MM.1S (cell line): ENCODE measurements at regions not wholly inside any gene's neighbourhood (a gene's known extent, or its start where the extent isn't known, plus 50 kb on each side); places are given as distances from the start of the nearest gene placed in this dataset.

Experiments
- DNase-seq: peaks from one replicate; pipeline ENCODE4 v3.0.0-alpha.2; 2015
- H2AFZ ChIP-seq: fragments of 300-600 bp; sonication (generic); 2 replicates; pipeline ENCODE4 v1.6.0; 2016; ENCODE audit warnings: antibody characterized with exemption, low read length
- H3F3A ChIP-seq: fragments of 300-600 bp; sonication (generic); 2 replicates; pipeline ENCODE4 v1.6.1; 2016; ENCODE audit warnings: mild to moderate bottlenecking, antibody characterized with exemption, low read length, moderate library complexity, mixed read lengths; ENCODE audit not compliant: insufficient read depth
- H3K27ac ChIP-seq: fragments of 300-600 bp; sonication (generic); 2 replicates; pipeline ENCODE4 v1.5.1; 2016; ENCODE audit warnings: mild to moderate bottlenecking, low read length
- H3K27me3 ChIP-seq: fragments of 300-600 bp; sonication (generic); replicated peaks from 2 replicates; pipeline ENCODE4 v1.6.0; 2016; ENCODE audit warnings: low read length; ENCODE audit not compliant: insufficient read depth
- H3K36me3 ChIP-seq: fragments of 300-600 bp; sonication (generic); replicated peaks from 2 replicates; pipeline ENCODE4 v1.6.1; 2016; ENCODE audit warnings: mild to moderate bottlenecking, low read length, mixed read lengths; ENCODE audit not compliant: insufficient read depth
- H3K4me1 ChIP-seq: fragments of 300-600 bp; sonication (generic); 2 replicates; pipeline ENCODE4 v1.6.1; 2016; ENCODE audit warnings: low read length, mixed read lengths
- H3K4me2 ChIP-seq: fragments of 300-600 bp; sonication (generic); 2 replicates; pipeline ENCODE4 v1.6.0; 2016; ENCODE audit warnings: low read depth, low read length
- H3K4me3 ChIP-seq: fragments of 300-600 bp; sonication (generic); 2 replicates; pipeline ENCODE4 v1.5.1; 2016; ENCODE audit warnings: low read length, mixed read lengths
- H3K79me2 ChIP-seq: fragments of 300-600 bp; sonication (generic); 2 replicates; pipeline ENCODE4 v1.6.1; 2016; ENCODE audit warnings: mixed run types, low read length, mixed read lengths
- H3K9ac ChIP-seq: fragments of 300-600 bp; sonication (generic); 2 replicates; pipeline ENCODE4 v1.6.1; 2016; ENCODE audit warnings: low read length, mixed read lengths
- H3K9me2 ChIP-seq: fragments of 300-600 bp; sonication (generic); replicated peaks from 2 replicates; pipeline ENCODE4 v1.6.1; 2016; ENCODE audit warnings: mild to moderate bottlenecking, low read length, mixed read lengths; ENCODE audit not compliant: insufficient read depth
- H3K9me3 ChIP-seq: fragments of 300-600 bp; sonication (generic); replicated peaks from 2 replicates; pipeline ENCODE4 v1.6.1; 2016; ENCODE audit warnings: mild to moderate bottlenecking, low read length, mixed read lengths; ENCODE audit not compliant: insufficient read depth
- H4K20me1 ChIP-seq: fragments of 300-600 bp; sonication (generic); 2 replicates; pipeline ENCODE4 v1.6.1; 2016; ENCODE audit warnings: mild to moderate bottlenecking, low read length, moderate library complexity, mixed read lengths; ENCODE audit not compliant: insufficient read depth
- CTCF ChIP-seq: fragments of 300-600 bp; sonication (generic); IDR thresholded peaks from 2 replicates; pipeline ENCODE4 v1.5.1; 2016; ENCODE audit warnings: antibody characterized with exemption, low read length, mixed read lengths
- EZH2 ChIP-seq: fragments of 300-600 bp; sonication (generic); optimal IDR thresholded peaks from 2 replicates; pipeline ENCODE3; 2017; ENCODE audit warnings: low read depth, mild to moderate bottlenecking, antibody characterized with exemption, low read length, mixed read lengths
- EZH2phosphoT487 ChIP-seq: fragments of 300-600 bp; sonication (generic); IDR thresholded peaks from 2 replicates; pipeline ENCODE4 v1.6.1; 2018; ENCODE audit warnings: antibody characterized with exemption, low read length

GRCh38 chr7:91713669-91714068 lies 166.8 kb downstream of the MTERF1 start:
- H3K79me2 ChIP-seq = no peaks in the 10 kb centered on the region
- no peak for TF ChIP-seq EZH2
- TF ChIP-seq CTCF = no peak
- TF ChIP-seq EZH2phosphoT487 = no peak
- no peak overlapping the region for H3K27ac ChIP-seq

GRCh38 chr7:91717681-91718470 lies 162.6 kb downstream of the MTERF1 start:
- Histone ChIP-seq H3K9me3 (no peaks in the 10 kb centered on the region), H3K9ac (no peak overlapping the region), H3K9me2 (no peaks in the 10 kb centered on the region), H3K4me3 (no peak overlapping the region), H3K79me2 (no peaks in the 10 kb centered on the region), H3K27me3 (no peaks in the 10 kb centered on the region), H3K36me3 (no peaks in the 10 kb centered on the region), H4K20me1 (no peaks in the 10 kb centered on the region), H3F3A (no peaks in the 10 kb centered on the region), H3K4me2 (no peak overlapping the region), H3K27ac (no peak overlapping the region), H2AFZ (no peak overlapping the region), H3K4me1 (no peaks in the 10 kb centered on the region)
- no peak for TF ChIP-seq EZH2phosphoT487
- no peak for TF ChIP-seq CTCF
- TF ChIP-seq EZH2 = no peak
- DNase-seq = no peak

More at GRCh38 chr7:91713669-91714068, 166.8 kb downstream of the MTERF1 start:
- H3K9me2 ChIP-seq = no peaks in the 10 kb centered on the region
- no peaks in the 10 kb centered on the region for H3F3A ChIP-seq
- H3K36me3 ChIP-seq = no peaks in the 10 kb centered on the region
- no peak overlapping the region for H3K4me2 ChIP-seq
- H2AFZ ChIP-seq = no peak overlapping the region
- DNase-seq = no peak
- H3K9ac ChIP-seq = no peak overlapping the region
- no peak overlapping the region for H3K4me3 ChIP-seq
- H3K9me3 ChIP-seq = no peaks in the 10 kb centered on the region
- no peaks in the 10 kb centered on the region for H4K20me1 ChIP-seq
- no peaks in the 10 kb centered on the region for H3K4me1 ChIP-seq
- no peaks in the 10 kb centered on the region for H3K27me3 ChIP-seq

- H3F3A ChIP-seq = no peaks in the 10 kb centered on the region
- no peak overlapping the region for H3K4me3 ChIP-seq
- DNase-seq = no peak
- H3K36me3 ChIP-seq = no peaks in the 10 kb centered on the region
- H4K20me1 ChIP-seq = no peaks in the 10 kb centered on the region
- H3K9me2 ChIP-seq = no peaks in the 10 kb centered on the region
- no peaks in the 10 kb centered on the region for H3K9me3 ChIP-seq
- no peaks in the 10 kb centered on the region for H3K4me1 ChIP-seq
- H3K27me3 ChIP-seq = no peaks in the 10 kb centered on the region
- no peak overlapping the region for H3K9ac ChIP-seq
- no peak overlapping the region for H2AFZ ChIP-seq
- TF ChIP-seq EZH2phosphoT487 (no peak), CTCF (no peak), EZH2 (no peak)
- no peaks in the 10 kb centered on the region for H3K79me2 ChIP-seq
- no peak overlapping the region for H3K4me2 ChIP-seq
- no peak overlapping the region for H3K27ac ChIP-seq
Observed at GRCh38 chr7:91719008-91719407, 161.5 kb downstream of the MTERF1 start.
